ENCODE measurements at regions not wholly inside any gene's neighbourhood (a gene's known extent, or its start where the extent isn't known, plus 50 kb on each side); places are given as distances from the start of the nearest gene placed in this dataset.

GRCh38 chr18:64474255-64474654 lies 325.4 kb upstream of the LINC00305 start:
- CTCF ChIA-PET (ENCODE audit: low intra/inter-chr PET ratio, low total read pairs): no interaction called here
- Histone ChIP-seq H3K79me2 (ENCODE audit: insufficient read depth, low read length) (no peaks in the 10 kb centered on the region), H4K20me1 (ENCODE audit: insufficient read depth, low read length) (no peaks in the 10 kb centered on the region), H3K9me3 (ENCODE audit: low read length) (peaks cover 28% of the 10 kb centered on the region), H3K9ac (ENCODE audit: insufficient read depth, low read depth, low read length) (no peak overlapping the region), H3K4me2 (ENCODE audit: low read depth, low read length) (no peak overlapping the region), H3K4me1 (ENCODE audit: insufficient read depth, low read length) (no peaks in the 10 kb centered on the region), H2AFZ (ENCODE audit: low read length) (no peak overlapping the region), H3K4me3 (replicated peaks in 1 of 3; ENCODE audit: insufficient read depth in 1 of 3, low read depth in 2 of 3, low read length in 3 of 3) (no peak overlapping the region), H3K27ac (ENCODE audit: extremely low read length, insufficient read depth, low read length) (no peak overlapping the region), H3K36me3 (replicated peaks in 1 of 2; ENCODE audit: control insufficient read depth in 1 of 2, insufficient read depth in 2 of 2, low read length in 2 of 2) (no peaks in the 10 kb centered on the region), H3K27me3 (ENCODE audit: control insufficient read depth in 1 of 2, insufficient read depth in 2 of 2, low read length in 2 of 2) (no peaks in the 10 kb centered on the region)
- 5% methylated on average over 2 of the region's 2 CpGs for WGBS (ENCODE audit: low lambda C conversion rate)
- intact Hi-C loops (cut with micrococcal nuclease; ENCODE audit: unreplicated experiment) (no loop called here), in situ Hi-C loops (cut with HindIII; ENCODE audit: extremely low pct_ligation_motif_present, low pct_unique_long_range_greater_than_20kb) (loop anchor here (25.0 kb wide), 1 partner anchor 88 kb away; no protein-coding TSS in a partner anchor)
- ATAC-seq: no peak
- BruUV-seq (replicated peaks): no TSS peak
- DNase-seq (ENCODE audit: low spot score): no peak
- no peak for FAIRE-seq
- POLR2A ChIA-PET: no interaction called here
- TF ChIP-seq MXI1 (IDR thresholded peaks at IDR 0.05; ENCODE audit: borderline replicate concordance, low read depth, low read length) (no peak), ZMYM3 (CRISPR knock-in tag; IDR thresholded peaks at IDR 0.05) (no peak), ZNF468 (CRISPR knock-in tag; IDR thresholded peaks at IDR 0.05) (no peak), TP53 (CRISPR knock-in tag; conservative IDR thresholded peaks at IDR 0.05) (no peak), ZNF605 (CRISPR knock-in tag; IDR thresholded peaks at IDR 0.05) (no peak), MXD3 (CRISPR knock-in tag; IDR thresholded peaks at IDR 0.05) (no peak), POLR2G (IDR thresholded peaks at IDR 0.05; ENCODE audit: low read depth, low read length) (no peak), ELF4 (CRISPR knock-in tag; IDR thresholded peaks at IDR 0.05; ENCODE audit: borderline replicate concordance) (no peak), ZNF616 (CRISPR knock-in tag; IDR thresholded peaks at IDR 0.05; ENCODE audit: low read depth) (no peak), SALL2 (CRISPR knock-in tag; IDR thresholded peaks at IDR 0.05) (no peak), SMC3 (IDR thresholded peaks at IDR 0.05; ENCODE audit: low read length) (no peak), ZNF792 (CRISPR knock-in tag; IDR thresholded peaks at IDR 0.05) (no peak), SNAPC2 (CRISPR knock-in tag; IDR thresholded peaks at IDR 0.05) (no peak), ZSCAN29 (CRISPR knock-in tag; conservative IDR thresholded peaks at IDR 0.05) (no peak), ZNF34 (CRISPR knock-in tag; IDR thresholded peaks at IDR 0.05; ENCODE audit: borderline replicate concordance) (no peak), CEBPZ (IDR thresholded peaks at IDR 0.05; ENCODE audit: low read length) (no peak), ZNF101 (CRISPR knock-in tag; IDR thresholded peaks at IDR 0.05; ENCODE audit: borderline replicate concordance, low read depth) (no peak)
- TF ChIP-seq, protein P1, sequence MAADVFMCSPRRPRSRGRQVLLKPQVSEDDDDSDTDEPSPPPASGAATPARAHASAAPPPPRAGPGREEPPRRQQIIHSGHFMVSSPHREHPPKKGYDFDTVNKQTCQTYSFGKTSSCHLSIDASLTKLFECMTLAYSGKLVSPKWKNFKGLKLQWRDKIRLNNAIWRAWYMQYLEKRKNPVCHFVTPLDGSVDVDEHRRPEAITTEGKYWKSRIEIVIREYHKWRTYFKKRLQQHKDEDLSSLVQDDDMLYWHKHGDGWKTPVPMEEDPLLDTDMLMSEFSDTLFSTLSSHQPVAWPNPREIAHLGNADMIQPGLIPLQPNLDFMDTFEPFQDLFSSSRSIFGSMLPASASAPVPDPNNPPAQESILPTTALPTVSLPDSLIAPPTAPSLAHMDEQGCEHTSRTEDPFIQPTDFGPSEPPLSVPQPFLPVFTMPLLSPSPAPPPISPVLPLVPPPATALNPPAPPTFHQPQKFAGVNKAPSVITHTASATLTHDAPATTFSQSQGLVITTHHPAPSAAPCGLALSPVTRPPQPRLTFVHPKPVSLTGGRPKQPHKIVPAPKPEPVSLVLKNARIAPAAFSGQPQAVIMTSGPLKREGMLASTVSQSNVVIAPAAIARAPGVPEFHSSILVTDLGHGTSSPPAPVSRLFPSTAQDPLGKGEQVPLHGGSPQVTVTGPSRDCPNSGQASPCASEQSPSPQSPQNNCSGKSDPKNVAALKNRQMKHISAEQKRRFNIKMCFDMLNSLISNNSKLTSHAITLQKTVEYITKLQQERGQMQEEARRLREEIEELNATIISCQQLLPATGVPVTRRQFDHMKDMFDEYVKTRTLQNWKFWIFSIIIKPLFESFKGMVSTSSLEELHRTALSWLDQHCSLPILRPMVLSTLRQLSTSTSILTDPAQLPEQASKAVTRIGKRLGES (CRISPR knock-in tag; IDR thresholded peaks at IDR 0.05; ENCODE audit: borderline replicate concordance): no peak
- TF ChIP-seq, protein P2, sequence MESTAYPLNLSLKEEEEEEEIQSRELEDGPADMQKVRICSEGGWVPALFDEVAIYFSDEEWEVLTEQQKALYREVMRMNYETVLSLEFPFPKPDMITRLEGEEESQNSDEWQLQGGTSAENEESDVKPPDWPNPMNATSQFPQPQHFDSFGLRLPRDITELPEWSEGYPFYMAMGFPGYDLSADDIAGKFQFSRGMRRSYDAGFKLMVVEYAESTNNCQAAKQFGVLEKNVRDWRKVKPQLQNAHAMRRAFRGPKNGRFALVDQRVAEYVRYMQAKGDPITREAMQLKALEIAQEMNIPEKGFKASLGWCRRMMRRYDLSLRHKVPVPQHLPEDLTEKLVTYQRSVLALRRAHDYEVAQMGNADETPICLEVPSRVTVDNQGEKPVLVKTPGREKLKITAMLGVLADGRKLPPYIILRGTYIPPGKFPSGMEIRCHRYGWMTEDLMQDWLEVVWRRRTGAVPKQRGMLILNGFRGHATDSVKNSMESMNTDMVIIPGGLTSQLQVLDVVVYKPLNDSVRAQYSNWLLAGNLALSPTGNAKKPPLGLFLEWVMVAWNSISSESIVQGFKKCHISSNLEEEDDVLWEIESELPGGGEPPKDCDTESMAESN (CRISPR knock-in tag; conservative IDR thresholded peaks at IDR 0.05): no peak
